NCI-H146 (cell line): ENCODE measurements at regions not wholly inside any gene's neighbourhood (a gene's known extent, or its start where the extent isn't known, plus 50 kb on each side); places are given as distances from the start of the nearest gene placed in this dataset.

Experiments used
- DNase-seq: peaks from one replicate; lab custom pipeline; 2025; lab: John Stamatoyannopoulos, UW

DNA sequence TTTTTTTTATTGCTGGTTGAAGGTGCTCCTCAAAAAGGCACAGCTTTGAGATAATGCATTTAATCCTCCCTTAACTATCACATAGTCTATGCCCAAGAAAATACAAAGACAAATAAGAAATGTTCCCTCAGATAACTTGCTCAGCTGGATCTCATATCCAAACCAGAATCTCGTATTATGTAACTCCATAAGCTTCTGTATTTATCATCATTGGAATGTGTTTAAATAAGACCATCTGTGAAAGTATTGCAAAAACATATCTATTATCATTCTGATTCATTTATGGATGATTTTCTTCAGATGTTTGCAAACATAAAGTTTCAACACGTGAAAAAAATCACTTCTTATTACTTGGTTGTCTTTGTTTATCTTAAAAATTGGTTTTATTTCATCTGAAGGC is 190.9 kb downstream of the IRS2 start:
- no peak for DNase-seq

DNA sequence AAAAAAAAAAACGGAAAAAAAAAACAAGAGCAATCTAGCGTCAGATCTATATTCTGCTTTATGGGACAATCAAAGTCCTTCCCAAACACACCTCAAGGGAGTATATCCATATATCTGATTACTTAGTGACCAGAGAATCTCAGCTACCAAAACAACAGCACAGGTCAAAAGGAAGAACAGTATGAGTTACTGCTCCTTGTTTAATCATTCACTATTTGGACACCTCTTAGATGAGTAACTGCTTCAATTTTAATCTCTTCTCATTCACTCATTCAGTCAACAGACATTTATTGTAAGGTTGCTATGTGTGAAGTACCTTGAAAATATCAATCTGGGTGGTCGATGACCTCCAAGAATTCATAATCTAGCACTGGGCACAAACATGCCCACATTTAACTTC is 193.2 kb downstream of the IRS2 start:
- DNase-seq, result no peak

- no peak for DNase-seq
Observed at GRCh38 chr13:109592770-109593169, 193.6 kb downstream of the IRS2 start.

DNA sequence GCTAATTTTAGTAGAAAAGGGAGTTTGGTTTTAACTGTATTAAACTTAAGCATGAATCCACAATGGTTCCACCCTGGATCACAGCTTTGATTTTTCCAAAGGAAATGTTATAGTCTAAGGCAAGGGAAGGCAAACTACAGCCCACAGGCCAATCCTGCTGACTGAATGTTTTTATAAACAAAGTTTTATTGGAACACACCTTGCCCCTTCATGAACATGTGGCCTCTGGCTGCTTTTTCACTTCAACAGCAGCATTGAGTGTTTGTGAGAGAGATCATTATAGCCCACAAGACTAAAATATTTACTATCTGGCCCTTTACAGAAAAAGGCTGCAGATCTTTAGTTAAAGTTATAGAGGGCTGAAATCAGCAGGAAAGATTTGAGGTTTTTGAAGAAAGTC is 198.7 kb downstream of the IRS2 start:
- DNase-seq, result no peak

GRCh38 chr13:109586509-109587346 is 199.7 kb downstream of the IRS2 start:
- no peak for DNase-seq

GRCh38 chr13:109584844-109585361 is 201.5 kb downstream of the IRS2 start:
- no peak for DNase-seq

- DNase-seq, result no peak
Observed at GRCh38 chr13:109577191-109577700, 209.1 kb downstream of the IRS2 start.

- peak; percentile 17 for DNase-seq
Observed at GRCh38 chr13:109576331-109576813, 210.0 kb downstream of the IRS2 start.

DNA sequence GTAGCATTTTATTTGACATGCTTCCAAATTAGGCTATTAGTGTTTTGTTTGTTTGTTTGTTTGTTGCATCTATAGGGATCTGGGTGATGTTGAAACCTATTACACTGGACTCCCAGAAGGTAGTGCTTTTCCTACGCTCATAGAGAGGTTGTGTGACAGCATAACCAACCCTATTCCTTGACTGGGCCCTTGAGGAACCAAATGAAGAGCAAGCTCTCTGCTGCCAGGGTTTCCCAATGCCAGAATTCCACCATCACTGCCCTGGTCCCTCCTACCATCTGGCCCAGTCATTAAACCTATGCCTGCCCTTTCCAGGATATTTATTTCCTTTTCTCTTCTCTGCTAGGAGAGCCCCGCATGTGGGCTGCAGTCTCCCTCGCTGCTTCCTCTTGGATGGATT is 210.6 kb downstream of the IRS2 start:
- DNase-seq, result no peak

- no peak for DNase-seq
Observed at GRCh38 chr13:109572389-109572788, 214.0 kb downstream of the IRS2 start.

DNA sequence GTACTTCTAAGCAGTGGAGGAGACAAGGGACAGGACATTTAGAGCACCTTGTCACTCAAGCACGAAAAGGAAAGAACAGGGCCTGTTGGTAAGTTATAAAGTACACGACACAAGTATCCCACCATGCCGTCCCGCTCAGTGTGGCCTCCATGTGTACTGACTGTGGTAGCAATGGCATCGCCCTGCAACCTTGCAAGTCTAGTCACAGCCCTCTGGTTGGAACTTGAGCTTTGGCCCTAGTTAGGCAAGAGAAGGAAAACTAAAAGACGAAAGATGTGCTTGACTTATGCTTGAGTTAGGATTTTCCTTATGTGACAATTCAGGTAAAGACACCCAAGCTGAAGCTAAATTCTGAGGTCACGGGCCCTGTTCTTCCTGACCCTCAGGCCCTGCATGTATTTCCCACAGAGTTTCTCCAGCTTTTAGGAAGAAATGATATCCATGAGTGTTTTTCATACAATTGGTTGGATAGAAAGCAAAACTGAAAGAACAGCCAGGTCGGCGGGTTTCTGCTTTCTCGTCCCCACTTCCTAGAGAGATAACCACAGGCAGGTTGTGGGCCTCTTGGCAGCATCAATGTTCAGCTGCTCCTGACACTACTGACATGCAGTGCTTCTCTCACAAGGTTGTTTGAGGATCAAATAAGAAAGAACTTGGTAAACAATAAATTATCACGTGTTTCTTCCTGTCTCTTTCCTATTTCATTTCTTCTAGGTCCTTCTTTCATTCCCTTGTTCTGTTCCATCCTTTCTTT is 216.2 kb downstream of the IRS2 start:
- no peak for DNase-seq

DNA sequence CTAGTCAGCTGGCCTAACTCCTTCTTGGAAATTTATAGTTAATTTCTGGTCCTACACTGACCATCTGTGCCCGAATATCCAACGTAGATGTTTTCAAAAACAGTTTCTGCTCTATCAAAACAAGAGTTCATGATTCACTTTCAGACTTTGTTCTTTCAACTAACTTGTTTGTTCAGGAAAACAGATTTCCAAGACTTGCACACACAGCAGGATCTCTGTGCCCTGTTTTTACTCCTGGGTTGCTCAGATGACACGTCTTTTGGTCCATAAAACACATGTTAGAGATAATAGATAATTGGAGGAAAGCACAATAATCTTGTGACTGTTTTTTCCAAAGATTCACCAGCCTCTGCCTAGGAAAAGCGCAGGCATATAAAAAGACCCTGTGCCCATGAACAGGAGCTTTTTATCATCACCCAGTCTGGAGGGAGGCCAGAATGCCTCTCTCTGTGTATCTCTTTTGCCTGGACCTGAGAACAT is 218.0 kb downstream of the IRS2 start:
- DNase-seq, result no peak

GRCh38 chr13:109567315-109567714 is 219.1 kb downstream of the IRS2 start:
- DNase-seq, result no peak

DNA sequence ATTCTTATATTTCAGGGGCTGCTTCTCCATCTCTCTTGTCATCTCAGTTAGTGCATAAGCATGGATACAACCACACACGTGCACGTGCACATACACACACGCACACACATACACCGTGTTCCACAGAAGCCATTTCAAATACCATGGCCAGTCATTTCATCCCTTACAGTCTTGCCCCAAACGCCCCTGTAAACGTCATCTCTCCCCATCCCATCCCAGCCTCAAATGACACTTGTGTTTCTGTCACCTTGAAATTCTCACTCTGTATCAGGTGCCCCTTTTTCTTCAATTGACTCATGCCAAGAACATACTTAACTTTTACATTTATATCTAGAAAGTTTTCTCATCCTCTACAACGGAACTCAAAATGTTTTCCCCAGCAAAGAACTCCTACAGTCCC is 220.5 kb downstream of the IRS2 start:
- DNase-seq, result no peak

- no peak for DNase-seq
Observed at GRCh38 chr13:109548374-109548773, 238.0 kb downstream of the IRS2 start.

DNA sequence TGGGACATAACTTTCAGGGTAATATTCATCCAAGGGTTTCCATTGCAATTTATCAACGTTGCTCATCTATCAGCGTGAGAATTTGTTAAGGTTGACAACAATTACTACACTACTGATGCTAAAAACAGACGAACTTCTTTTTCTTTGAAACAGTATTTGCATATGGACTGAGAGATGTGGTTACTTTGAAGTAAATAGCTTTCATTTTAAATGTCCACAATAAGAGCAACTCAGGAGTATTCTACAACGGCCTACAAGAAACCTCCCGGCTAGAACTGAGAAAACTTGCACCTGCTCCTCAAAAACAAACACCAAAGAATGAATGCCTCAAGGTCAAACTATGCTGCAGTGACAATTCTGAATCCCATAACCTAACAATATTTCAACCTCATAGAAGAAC is 238.4 kb downstream of the IRS2 start:
- DNase-seq, result no peak

DNA sequence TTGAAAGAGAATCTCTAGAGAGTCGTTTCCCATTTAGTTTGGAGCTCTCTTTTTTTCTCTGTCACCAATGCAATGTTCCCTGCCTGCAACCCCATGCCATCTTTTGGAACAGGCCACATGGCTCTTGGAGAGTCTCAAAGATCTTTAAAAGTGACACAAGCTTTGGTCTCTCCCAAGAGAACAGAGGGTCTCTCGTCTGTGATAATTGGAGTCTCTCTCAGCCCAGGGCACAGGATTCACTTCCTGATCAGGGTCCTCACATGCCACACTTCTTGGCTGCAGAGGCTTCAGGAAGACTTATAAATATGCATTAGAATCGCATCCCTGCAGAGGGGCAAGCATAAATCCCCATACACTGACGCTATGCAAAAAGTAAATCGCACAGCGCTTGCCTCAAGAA is 240.5 kb downstream of the IRS2 start:
- DNase-seq, result no peak

GRCh38 chr13:109541081-109541480 is 245.3 kb downstream of the IRS2 start:
- no peak for DNase-seq

- no peak for DNase-seq
Observed at GRCh38 chr13:109537584-109537983, 248.8 kb downstream of the IRS2 start.

DNA sequence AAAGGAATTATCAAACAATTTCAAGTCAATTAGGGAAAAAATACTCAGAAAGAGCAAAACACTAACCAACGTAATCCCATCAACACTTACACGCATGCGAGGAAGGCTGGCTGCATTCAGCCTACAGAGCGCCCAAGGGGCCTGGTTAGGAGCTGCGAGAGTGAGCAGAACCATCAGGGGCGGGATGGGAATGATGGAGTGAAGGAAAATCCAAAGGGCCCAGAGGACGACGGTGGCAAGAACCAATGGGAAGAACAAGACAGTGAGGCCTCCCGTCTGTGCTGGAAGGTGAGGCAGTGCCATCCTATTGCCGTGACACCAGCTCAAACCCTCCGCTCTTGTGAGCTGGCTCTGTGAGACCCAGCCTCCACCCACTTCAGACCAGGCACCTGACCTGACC is 253.0 kb downstream of the IRS2 start:
- no peak for DNase-seq

- no peak for DNase-seq
Observed at GRCh38 chr13:109529964-109530363, 256.4 kb downstream of the IRS2 start.

DNA sequence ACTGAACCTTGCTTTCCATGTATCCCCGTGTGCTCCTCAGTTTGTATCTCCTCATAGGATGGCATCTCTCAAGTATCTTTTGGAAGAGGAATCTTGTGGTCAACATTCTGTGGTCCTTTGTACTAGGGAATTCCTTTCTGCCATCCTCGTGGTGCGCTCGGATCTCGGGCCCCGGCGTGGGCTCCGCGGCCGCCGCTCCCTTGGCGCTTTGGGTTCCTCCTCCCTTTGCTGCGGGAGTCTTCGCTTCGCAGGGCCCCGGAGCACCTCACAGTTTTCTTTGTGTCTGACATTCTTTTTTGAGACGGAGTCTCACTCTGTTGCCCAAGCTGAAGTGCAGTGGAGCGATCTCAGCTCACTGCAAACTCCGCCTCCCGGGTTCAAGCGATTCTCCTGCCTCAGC is 264.7 kb downstream of the IRS2 start:
- DNase-seq, result no peak

GRCh38 chr13:109517517-109517916 is 268.9 kb downstream of the IRS2 start:
- DNase-seq, result no peak
